ENCODE measurements at regions not wholly inside any gene's neighbourhood (a gene's known extent, or its start where the extent isn't known, plus 50 kb on each side); places are given as distances from the start of the nearest gene placed in this dataset.
"Not testable (repeated sequence)": the region's sequence is repeated elsewhere in the genome, so short reads cannot be mapped to it uniquely, and the experiment has no call there.

DNA sequence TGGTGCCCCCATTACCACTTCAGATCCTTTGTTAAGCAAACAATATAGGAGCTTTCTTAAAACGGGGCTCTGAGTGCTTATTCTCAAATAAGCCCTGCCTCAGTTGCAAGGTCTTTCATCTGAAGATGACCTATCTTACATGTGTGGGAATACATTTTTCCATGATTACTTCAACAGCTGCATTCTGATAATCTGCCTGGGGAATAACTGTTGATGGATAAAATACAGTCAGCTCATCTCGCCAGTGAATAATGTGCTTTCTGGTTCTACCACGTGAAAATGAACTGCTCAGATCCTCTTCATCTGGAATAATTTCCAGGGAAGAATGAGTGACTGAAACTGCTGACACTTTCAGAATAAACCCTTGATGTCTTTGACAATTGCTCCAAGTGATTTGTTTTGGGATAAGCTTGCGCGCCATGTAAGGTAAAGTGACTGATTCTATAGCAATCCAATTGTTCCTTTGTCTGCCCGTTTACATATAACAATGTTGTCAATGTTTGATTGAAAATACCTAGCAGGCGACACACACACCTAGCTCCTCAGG lies 161.3 kb downstream of the RTL9 start:
- DNase-seq: no peak

- DNase-seq: not testable (repeated sequence)
Measured at GRCh38 chrX:110520652-110521051, 162.0 kb downstream of the RTL9 start.

DNA sequence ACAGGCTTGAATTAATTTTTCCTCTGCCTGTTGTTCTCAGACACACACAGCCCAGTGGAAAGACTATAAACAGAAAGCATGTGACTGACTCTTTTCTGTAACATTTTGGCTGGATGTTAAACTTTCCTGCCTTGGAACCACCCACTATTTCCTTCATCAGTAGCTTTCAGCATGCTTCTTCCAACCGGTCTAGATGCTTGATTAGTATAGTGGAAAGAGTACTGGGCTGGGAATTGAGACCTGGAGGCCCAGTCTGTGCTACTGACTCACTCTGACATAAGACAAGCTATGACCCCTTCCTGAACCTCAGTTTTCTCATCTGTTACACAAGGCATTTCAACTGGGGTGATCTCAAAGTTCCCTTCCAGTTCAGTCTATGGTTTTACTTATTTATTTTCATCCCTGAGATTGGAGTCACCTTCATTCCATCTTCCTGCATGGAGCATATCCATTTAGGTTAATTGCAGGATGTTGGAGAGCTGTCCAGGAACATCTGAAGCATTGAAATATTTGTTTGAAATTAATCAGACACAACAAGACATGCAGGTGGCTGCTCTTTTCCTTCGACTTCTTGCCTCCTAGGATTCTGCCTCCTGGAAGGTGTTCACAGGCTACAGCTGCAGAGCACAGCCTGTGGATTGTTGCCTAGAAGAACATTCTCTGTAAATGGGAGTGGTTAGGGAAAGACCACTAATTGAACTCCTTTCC lies 173.4 kb downstream of the RTL9 start:
- DNase-seq: no peak

GRCh38 chrX:110532581-110532931 lies 173.9 kb downstream of the RTL9 start:
- no peak for DNase-seq

- DNase-seq: no peak
Measured at GRCh38 chrX:110536816-110537215, 178.2 kb downstream of the RTL9 start.

- no peak for DNase-seq
Measured at GRCh38 chrX:110541266-110541665, 182.6 kb downstream of the RTL9 start.

DNA sequence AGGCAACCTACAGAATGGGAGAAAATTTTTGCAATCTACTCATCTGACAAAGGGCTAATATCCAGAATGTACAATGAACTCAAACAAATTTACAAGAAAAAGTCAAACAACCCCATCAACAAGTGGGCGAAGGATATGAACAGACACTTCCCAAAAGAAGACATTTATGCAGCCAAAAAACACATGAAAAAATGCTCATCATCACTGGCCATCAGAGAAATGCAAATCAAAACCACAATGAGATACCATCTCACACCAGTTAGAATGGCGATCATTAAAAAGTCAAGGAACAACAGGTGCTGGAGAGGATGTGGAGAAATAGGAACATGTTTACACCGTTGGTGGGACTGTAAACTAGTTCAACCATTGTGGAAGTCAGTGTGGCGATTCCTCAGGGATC lies 192.2 kb downstream of the RTL9 start:
- DNase-seq: not testable (repeated sequence)

DNA sequence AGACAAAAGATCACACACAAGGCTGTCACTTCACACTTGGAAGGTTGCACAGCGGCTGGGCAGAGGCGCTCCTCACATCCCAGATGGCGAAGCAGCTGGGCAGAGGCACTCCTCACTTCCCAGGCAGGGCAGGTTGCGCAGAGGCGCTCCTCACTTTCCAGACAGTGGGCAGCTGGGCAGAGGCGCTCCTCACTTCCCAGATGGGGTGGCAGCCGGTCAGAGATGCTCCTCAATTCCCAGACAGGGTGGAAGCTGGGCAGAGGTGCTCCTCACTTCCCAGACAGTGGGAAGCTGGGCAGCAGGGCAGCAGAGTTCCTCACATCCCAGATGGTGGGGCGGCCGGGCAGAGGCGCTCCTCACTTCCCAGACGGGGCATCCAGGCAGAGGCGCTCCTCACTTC lies 199.2 kb downstream of the RTL9 start:
- DNase-seq: no peak

DNA sequence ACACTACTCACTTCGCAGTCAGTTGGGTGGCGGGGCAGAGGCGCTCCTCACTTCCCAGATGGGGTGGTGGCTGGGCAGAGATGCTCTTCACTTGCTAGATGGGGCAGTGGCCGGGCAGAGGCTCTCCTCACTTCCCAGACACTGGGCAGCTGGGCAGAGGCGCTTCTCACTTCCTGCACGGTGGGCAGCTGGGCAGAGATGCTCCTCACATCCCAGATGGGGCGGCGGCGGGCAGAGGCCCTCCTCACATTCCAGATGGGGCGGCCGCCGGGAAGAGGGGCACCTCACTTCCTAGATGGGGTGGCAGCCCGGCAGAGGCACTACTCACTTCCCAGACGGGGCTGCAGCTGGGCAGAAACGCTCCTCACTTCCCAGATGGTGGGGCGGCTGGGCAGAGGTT lies 199.8 kb downstream of the RTL9 start:
- no peak for DNase-seq

DNA sequence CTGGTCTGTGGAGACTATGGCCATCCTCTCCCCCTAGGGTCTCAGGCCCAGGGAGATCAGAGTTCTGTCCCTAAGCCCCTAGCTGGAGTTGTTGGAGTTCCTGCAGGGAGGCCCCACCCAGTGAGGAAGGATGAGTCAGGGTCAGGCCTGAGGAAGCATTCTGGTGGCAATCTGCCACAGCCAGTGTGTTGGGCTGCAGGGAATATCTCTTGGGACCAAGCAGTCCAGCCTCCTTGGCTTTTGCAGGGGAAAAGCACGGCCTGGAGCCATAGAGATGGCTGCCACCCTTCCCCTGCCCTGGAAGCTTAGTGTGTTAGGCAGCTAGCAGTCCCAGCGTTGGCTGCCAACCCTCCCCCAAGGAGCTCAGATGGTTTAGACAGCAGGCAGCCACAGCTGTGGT lies 202.4 kb downstream of the RTL9 start:
- DNase-seq: no peak

- no peak for DNase-seq
Measured at GRCh38 chrX:110563282-110563681, 204.6 kb downstream of the RTL9 start.

- no peak for DNase-seq
Measured at GRCh38 chrX:110568441-110568840, 209.8 kb downstream of the RTL9 start.

- DNase-seq: no peak
Measured at GRCh38 chrX:110569506-110569905, 210.9 kb downstream of the RTL9 start.

DNA sequence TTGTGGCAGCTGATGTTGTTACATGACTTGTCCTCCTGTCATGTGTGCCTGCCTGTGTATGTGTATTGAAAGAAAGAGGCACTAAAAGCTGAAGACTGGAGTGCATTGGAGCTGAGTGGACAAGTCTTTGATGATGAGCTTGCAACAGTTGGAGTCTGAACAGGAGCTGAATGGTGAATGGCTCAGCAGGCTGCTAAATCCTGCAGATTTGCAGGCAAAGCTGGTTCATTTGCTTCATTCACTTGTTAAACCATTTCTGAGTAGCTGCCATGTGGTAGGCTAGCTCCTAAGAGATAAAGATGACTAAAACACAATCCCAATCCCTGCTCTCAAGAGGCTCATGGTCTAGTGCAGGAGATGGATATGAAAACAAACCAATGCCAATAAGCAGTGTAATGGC lies 217.3 kb downstream of the CHRDL1 start:
- no peak for DNase-seq

GRCh38 chrX:110584083-110584482 lies 211.5 kb downstream of the CHRDL1 start:
- DNase-seq: no peak

DNA sequence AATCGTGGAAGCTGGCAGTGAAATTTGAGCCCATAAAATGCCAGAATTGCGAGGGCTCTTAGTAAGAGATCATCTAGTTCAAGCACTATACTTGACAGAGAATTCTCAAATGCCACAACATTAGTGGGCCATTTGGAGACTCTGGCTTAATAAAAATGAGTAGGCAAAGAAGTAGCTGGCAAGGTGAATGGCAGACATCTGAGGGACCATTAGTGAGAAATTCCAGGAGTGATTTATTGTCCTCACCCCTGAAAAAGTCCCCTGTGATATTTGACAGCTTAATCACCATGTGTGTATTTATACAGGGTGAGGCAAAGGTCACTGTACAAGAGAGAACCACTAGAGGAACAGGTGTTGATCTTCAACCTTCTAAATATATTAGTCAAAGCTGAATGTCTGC lies 207.5 kb downstream of the CHRDL1 start:
- no peak for DNase-seq

DNA sequence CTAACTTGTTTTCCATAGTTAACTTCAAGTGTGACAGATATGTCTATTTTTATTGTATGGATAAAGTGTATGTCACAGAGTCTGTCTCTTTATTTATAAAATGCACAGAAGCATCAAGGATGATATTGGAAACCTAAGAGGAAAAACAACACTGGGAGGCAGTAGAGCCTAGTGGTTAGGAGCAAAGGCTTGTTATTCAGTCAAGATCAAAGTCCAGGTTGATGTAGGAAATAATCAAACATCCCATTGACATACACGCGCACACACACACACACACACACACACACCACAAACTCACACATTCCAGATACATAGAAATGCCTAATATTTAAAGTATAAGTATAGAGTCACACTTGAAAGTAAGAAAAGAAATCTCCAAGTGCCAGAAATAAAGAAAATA lies 206.8 kb downstream of the CHRDL1 start:
- DNase-seq: no peak

DNA sequence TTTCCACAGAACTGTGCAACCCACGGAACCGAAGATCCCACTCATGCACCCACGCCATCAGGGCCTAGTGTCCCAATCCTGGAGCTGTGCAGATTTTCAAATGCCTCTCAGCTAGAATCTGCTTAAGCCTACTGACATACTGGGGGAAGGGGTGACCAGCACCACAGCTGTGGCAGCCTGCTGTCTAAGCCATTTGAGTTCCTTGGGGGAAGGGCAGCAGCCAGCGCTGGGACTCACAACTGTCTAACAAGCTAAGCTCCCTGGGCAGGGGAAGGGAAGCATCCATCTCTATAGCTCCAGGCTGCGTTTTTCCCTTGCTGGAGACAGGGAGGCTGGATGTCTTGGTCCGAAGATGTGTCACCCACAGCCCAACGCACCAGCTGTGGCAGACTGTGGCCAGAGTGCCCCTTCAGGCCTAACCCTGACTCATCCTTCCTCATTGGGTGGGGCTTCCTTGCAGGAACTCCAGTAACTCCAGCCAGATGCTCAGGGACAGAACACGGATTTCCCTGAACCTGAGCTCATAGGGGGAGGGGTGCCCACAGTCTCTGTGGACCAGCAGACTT lies 194.8 kb downstream of the CHRDL1 start:
- DNase-seq: no peak

DNA sequence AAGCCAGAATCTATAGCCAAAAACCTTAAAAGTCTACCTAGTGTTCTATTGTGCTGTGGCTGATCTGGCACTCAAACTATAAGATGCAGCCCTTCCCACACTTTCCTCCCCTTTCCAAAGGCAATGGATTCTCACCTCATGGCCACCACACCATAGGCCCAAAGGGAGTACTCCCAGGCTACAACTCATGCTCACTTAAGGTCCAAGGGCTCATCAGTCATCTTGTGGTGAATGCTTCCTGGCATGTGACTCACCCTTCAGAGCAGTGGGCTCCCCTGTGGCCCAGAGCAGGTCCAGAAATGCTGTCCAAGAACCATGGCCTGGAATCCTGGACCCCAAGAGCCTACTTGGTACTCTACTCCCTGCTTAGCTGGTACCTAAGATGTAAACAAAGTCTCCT lies 181.0 kb downstream of the CHRDL1 start:
- DNase-seq: no peak

Data from activated effector memory CD4-positive, alpha-beta T cell treated with Interleukin-2 at 50 U/mL for 16 hours (primary cell).